ENCODE measurements at regions not wholly inside any gene's neighbourhood (a gene's known extent, or its start where the extent isn't known, plus 50 kb on each side); places are given as distances from the start of the nearest gene placed in this dataset.

- no peak for DNase-seq (ENCODE audit: low read depth in 2 of 2)
These were observed 539.6 kb downstream of the CCDC171 start for GRCh38 chr9:16092142-16093091.

- no peak for DNase-seq (ENCODE audit: low read depth in 2 of 2)
These were observed 545.5 kb downstream of the CCDC171 start for GRCh38 chr9:16098306-16098705.

GRCh38 chr9:16099732-16100536 lies 547.1 kb downstream of the CCDC171 start:
- DNase-seq (ENCODE audit: low read depth in 2 of 2), result no peak

- DNase-seq (ENCODE audit: low read depth in 2 of 2), result no peak
These were observed 547.8 kb downstream of the CCDC171 start for GRCh38 chr9:16100537-16101091.

- DNase-seq (ENCODE audit: low read depth in 2 of 2), result no peak
These were observed 549.3 kb downstream of the CCDC171 start for GRCh38 chr9:16102154-16102553.

- DNase-seq (ENCODE audit: low read depth in 2 of 2), result no peak
These were observed 551.0 kb downstream of the CCDC171 start for GRCh38 chr9:16103620-16104397.

GRCh38 chr9:16105168-16106020 lies 552.6 kb downstream of the CCDC171 start:
- no peak for DNase-seq (ENCODE audit: low read depth in 2 of 2)

- no peak for DNase-seq (ENCODE audit: low read depth in 2 of 2)
These were observed 553.3 kb downstream of the CCDC171 start for GRCh38 chr9:16106021-16106571.

GRCh38 chr9:16112116-16112515 lies 559.3 kb downstream of the CCDC171 start:
- DNase-seq (ENCODE audit: low read depth in 2 of 2), result no peak

GRCh38 chr9:16115994-16116393 lies 563.2 kb downstream of the CCDC171 start:
- DNase-seq (ENCODE audit: low read depth in 2 of 2), result no peak

- no peak for DNase-seq (ENCODE audit: low read depth in 2 of 2)
These were observed 565.2 kb downstream of the CCDC171 start for GRCh38 chr9:16118043-16118442.

- DNase-seq (ENCODE audit: low read depth in 2 of 2), result no peak
These were observed 566.7 kb downstream of the CCDC171 start for GRCh38 chr9:16119261-16120230.

- no peak for DNase-seq (ENCODE audit: low read depth in 2 of 2)
These were observed 567.4 kb downstream of the CCDC171 start for GRCh38 chr9:16120231-16120641.

- DNase-seq (ENCODE audit: low read depth in 2 of 2), result no peak
These were observed 567.9 kb downstream of the CCDC171 start for GRCh38 chr9:16120727-16121126.

- no peak for DNase-seq (ENCODE audit: low read depth in 2 of 2)
These were observed 568.3 kb downstream of the CCDC171 start for GRCh38 chr9:16121168-16121567.

GRCh38 chr9:16121601-16122286 lies 568.9 kb downstream of the CCDC171 start:
- no peak for DNase-seq (ENCODE audit: low read depth in 2 of 2)

- no peak for DNase-seq (ENCODE audit: low read depth in 2 of 2)
These were observed 572.8 kb downstream of the CCDC171 start for GRCh38 chr9:16125629-16126028.

GRCh38 chr9:16126042-16126441 lies 573.2 kb downstream of the CCDC171 start:
- DNase-seq (ENCODE audit: low read depth in 2 of 2), result no peak

GRCh38 chr9:16128003-16128402 lies 575.2 kb downstream of the CCDC171 start:
- DNase-seq (ENCODE audit: low read depth in 2 of 2), result no peak

Measured in stimulated activated CD4-positive, alpha-beta T cell treated with anti-CD3 and anti-CD28 coated beads, Interleukin-15, amount 100 ng/mL, for 48 hours (primary cell).